GM12864 (cell line): ENCODE measurements at regions not wholly inside any gene's neighbourhood (a gene's known extent, or its start where the extent isn't known, plus 50 kb on each side); places are given as distances from the start of the nearest gene placed in this dataset.
"Not testable (repeated sequence)": the region's sequence is repeated elsewhere in the genome, so short reads cannot be mapped to it uniquely, and the experiment has no call there.

Source experiments
- DNase-seq: peaks from one replicate; pipeline ENCODE4 v3.0.0-alpha.2; 2011; ENCODE audit warnings: low read depth
- H3K4me3 ChIP-seq: 2 replicates; pipeline ENCODE4 v1.5.1; 2011; ENCODE audit warnings: mild to moderate bottlenecking, low read depth, low read length, control low read depth
- CTCF ChIP-seq: IDR thresholded peaks from 2 replicates; pipeline ENCODE4 v1.5.1; 2011; ENCODE audit warnings: low read depth, mild to moderate bottlenecking, moderate library complexity, low read length, control low read depth, inconsistent platforms; ENCODE audit errors: missing control alignments

- no peak overlapping the region for H3K4me3 ChIP-seq
Measured at GRCh38 chr4:56146956-56147355, 198.2 kb downstream of the CEP135 start.

DNA sequence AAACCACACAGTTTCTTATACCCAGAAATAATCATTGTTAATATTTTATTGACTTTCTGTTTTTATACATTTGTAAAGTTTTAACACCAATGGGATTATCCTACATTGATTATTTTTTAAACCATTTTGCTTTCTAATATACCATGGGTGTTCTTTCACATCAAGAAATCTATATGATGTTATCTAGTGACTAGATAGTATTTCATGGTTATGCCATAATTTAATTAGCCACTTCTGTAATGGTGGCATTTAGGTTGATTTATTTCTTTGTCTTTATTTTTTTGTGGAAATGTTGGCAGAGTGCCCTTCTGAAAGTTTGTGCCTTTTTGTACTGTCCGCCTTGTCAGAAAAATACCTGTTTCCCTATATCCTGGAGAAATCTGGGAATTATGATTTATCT, 193.3 kb downstream of the CEP135 start:
- H3K4me3 ChIP-seq, result no peak overlapping the region
- no peak for TF ChIP-seq CTCF
- no peak for DNase-seq

More at GRCh38 chr4:56146956-56147355, 198.2 kb downstream of the CEP135 start:
- TF ChIP-seq CTCF, result no peak
- no peak for DNase-seq

GRCh38 chr4:56139241-56139827, 190.6 kb downstream of the CEP135 start:
- no peak overlapping the region for H3K4me3 ChIP-seq
- DNase-seq, result no peak
- no peak for TF ChIP-seq CTCF

- DNase-seq, H3K4me3 ChIP-seq: not testable (repeated sequence)
Measured at GRCh38 chr4:56134834-56135233, 186.1 kb downstream of the CEP135 start.

DNA sequence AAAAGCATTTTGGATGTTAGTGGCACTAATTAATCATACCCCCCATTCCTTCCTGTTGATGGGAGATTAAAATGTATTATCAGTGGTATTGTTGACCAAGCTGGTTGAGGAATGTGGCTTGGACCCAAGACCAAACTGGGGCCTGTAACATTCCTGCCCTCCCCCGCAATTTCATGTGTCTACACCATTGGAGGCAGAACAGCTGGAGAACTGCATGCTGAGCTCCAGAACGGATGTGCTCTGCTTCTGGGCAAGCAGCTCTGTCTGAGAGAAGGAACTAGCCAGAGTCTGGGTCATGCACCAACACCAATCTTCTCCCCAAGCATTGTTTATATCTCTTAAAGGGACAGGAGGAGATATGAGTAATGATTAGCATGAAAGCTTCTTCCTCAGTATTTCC, 185.5 kb downstream of the CEP135 start:
- H3K4me3 ChIP-seq, result no peak overlapping the region
- DNase-seq, result no peak
- no peak for TF ChIP-seq CTCF

DNA sequence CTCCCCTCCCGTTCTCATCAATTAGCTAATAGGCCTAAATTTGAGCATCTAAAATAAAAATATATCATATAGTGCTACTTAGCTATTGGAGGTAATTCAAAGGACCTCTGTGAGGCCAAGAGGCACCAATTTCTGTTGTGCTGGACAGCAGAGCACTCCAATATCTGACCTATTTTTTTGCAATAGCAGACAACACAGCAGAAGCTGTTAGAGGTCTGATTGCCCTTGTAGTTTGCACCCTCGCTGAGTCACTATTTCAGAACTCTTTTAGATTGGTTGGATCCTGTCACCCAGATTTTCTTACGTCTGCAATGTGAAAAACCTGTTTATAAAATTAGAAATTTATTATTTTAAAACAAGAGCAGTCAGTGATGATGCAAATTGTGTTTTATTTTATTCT, 184.1 kb downstream of the CEP135 start:
- H3K4me3 ChIP-seq, result no peak overlapping the region
- TF ChIP-seq CTCF, result no peak
- no peak for DNase-seq

- H3K4me3 ChIP-seq, DNase-seq: not testable (repeated sequence)
Measured at GRCh38 chr4:56132188-56132587, 183.4 kb downstream of the CEP135 start.

GRCh38 chr4:56130606-56131155, 181.9 kb downstream of the CEP135 start:
- no peak for DNase-seq
- no peak for TF ChIP-seq CTCF
- H3K4me3 ChIP-seq, result no peak overlapping the region
